Transverse colon (tissue), 4 donors: ENCODE measurements at regions not wholly inside any gene's neighbourhood (a gene's known extent, or its start where the extent isn't known, plus 50 kb on each side); places are given as distances from the start of the nearest gene placed in this dataset.

Experiments
- POLR2A ChIP-seq: fragments of 450-650 bp; IDR thresholded peaks from one replicate; pipeline ENCODE4 v1.6.1; 2016; ENCODE audit warnings: antibody characterized with exemption, mild to moderate bottlenecking, moderate library complexity
- POLR2AphosphoS5 ChIP-seq, 3 donors: sonication (generic); formaldehyde crosslinking; IDR thresholded peaks; one replicate each; pipeline ENCODE4 v1.6.1; 2016; ENCODE audit warnings: antibody characterized with exemption in 3 of 3
- TF ChIP-seq, protein P1 (sequence below), 5 experiments: fragments of 200-600 bp in 3 of 5; fragments of 450-650 bp in 2 of 5; sonication (generic) in 3 of 5; IDR thresholded peaks; 1 replicate in 2 of 5; 2 replicates in 3 of 5; pipeline ENCODE4 v1.5.1; 2016 to 2017; ENCODE audit warnings: antibody characterized with exemption in 5 of 5, inconsistent platforms in 3 of 5, mild to moderate bottlenecking in 2 of 5, moderate library complexity in 1 of 5

DNA sequence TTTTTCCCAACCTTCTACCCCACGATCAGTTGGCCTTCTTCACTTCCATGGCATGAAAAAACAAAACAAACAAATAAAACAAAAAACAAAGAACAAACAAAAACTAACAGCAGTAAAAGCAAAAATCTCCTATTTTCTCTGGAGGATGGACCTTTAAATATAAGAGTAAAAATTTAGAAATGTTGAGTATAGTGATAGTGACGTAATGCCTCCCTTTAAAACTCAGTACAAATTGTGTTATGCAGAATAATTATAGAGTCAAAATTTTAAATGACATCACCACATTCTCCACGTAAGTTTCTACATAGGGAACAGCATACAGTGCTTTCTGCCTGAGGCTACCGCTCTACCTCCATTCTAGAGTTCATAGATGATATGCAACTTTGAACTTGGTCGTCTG lies 2156.4 kb downstream of the PCDH7 start:
- TF ChIP-seq, protein P1, sequence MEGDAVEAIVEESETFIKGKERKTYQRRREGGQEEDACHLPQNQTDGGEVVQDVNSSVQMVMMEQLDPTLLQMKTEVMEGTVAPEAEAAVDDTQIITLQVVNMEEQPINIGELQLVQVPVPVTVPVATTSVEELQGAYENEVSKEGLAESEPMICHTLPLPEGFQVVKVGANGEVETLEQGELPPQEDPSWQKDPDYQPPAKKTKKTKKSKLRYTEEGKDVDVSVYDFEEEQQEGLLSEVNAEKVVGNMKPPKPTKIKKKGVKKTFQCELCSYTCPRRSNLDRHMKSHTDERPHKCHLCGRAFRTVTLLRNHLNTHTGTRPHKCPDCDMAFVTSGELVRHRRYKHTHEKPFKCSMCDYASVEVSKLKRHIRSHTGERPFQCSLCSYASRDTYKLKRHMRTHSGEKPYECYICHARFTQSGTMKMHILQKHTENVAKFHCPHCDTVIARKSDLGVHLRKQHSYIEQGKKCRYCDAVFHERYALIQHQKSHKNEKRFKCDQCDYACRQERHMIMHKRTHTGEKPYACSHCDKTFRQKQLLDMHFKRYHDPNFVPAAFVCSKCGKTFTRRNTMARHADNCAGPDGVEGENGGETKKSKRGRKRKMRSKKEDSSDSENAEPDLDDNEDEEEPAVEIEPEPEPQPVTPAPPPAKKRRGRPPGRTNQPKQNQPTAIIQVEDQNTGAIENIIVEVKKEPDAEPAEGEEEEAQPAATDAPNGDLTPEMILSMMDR (IDR thresholded peaks at IDR 0.05) = no peak
- TF ChIP-seq POLR2AphosphoS5 (IDR thresholded peaks at IDR 0.05) = no peak
- TF ChIP-seq POLR2A = no peak
